Psoas muscle (tissue), 7 donors: ENCODE measurements at regions not wholly inside any gene's neighbourhood (a gene's known extent, or its start where the extent isn't known, plus 50 kb on each side); places are given as distances from the start of the nearest gene placed in this dataset.

Experiments
- ATAC-seq, 4 donors: fragments of 200-7000 bp; cut with Tn5 transposase; one replicate each; pipeline ENCODE4 v1.9.1; 2020; ENCODE audit warnings: moderate library complexity in 3 of 4, mild to moderate bottlenecking in 2 of 4
- DNase-seq, 2 donors: peaks; one replicate each; pipeline ENCODE4 v3.0.0-alpha.2; 2020
- H3K27ac ChIP-seq: fragments of 200-600 bp; one replicate; pipeline ENCODE4 v1.8.0; 2022
- H3K27me3 ChIP-seq, 3 donors: fragments of 200-600 bp in 1 of 3; one replicate each; pipeline versions ENCODE4 v1.6.1 to v1.8.0; 2013 to 2022; ENCODE audit warnings: low read length in 2 of 3, mild to moderate bottlenecking in 2 of 3, moderate library complexity in 1 of 3; ENCODE audit not compliant: insufficient read depth in 3 of 3
- H3K36me3 ChIP-seq, 2 donors: fragments of 200-600 bp in 1 of 2; one replicate each; pipeline versions ENCODE4 v1.6.1 to v1.8.0; 2013 to 2022; ENCODE audit warnings: low read depth in 1 of 2, mild to moderate bottlenecking in 1 of 2, moderate library complexity in 1 of 2; ENCODE audit not compliant: insufficient read depth in 1 of 2
- H3K4me1 ChIP-seq: fragments of 200-600 bp; one replicate; pipeline ENCODE4 v1.8.0; 2022
- H3K4me3 ChIP-seq: fragments of 200-600 bp; one replicate; pipeline ENCODE4 v1.8.0; 2022; ENCODE audit warnings: mild to moderate bottlenecking
- H3K9me3 ChIP-seq: fragments of 200-600 bp; one replicate; pipeline ENCODE4 v1.8.0; 2022
- CTCF ChIP-seq: fragments of 200-600 bp; IDR thresholded peaks from one replicate; pipeline ENCODE4 v1.8.0; 2022; ENCODE audit warnings: antibody characterized with exemption
- WGBS, 3 donors: extraction: QIAGEN DNeasy Blood & Tissue Kit; methylation state at CpG; one replicate each; pipeline versions ENCODE4 v1.1.6 to v1.1.7; 2013; 5-methylcytosine and 5-hydroxymethylcytosine counted together
- intact Hi-C, 2 donors: fragments of 100-400 bp; cut with DNase I; formaldehyde crosslinking; loops; one replicate each; pipeline versions ENCODE4 v1.11.0 to v1.14.2; 2022
- donor health status: healthy with polysubstance abuse.
- donor health status: DM: no; HTN: no; CAD: no; lungs with moderate emphysema.
- donor health status: Bipolar disorder and iron deficiency.
- donor health status: healthy.
- donor health status: DM: yes; HTN: yes; CAD: no.
- donor health status: DM: no; HTN: no; CAD: no.
- donor health status: DM: yes; HTN: yes; CAD: no.

- TF ChIP-seq CTCF, result no peak
- H3K36me3 ChIP-seq, result no peaks in the 10 kb centered on the region
- DNase-seq (no peak), ATAC-seq (no peak)
- no peaks in the 10 kb centered on the region for H3K4me1 ChIP-seq
- H3K4me3 ChIP-seq, result no peak overlapping the region
- H3K9me3 ChIP-seq, result no peaks in the 10 kb centered on the region
- H3K27me3 ChIP-seq, result no peaks in the 10 kb centered on the region
- 82 to 90% (median 89%) methylated on average over 4 of the region's 4 CpGs for WGBS, 3 donors
- no peak overlapping the region for H3K27ac ChIP-seq
- intact Hi-C loops, result no loop called here
These were observed 71.2 kb upstream of the C3orf80 start for GRCh38 chr3:160154033-160154432.

- intact Hi-C loops, result no loop called here
- WGBS, 3 donors, result 61 to 67% (median 63%) methylated on average over 2 of the region's 2 CpGs
These were observed 70.6 kb upstream of the C3orf80 start for GRCh38 chr3:160154596-160154995.

GRCh38 chr3:160157321-160157720, 67.9 kb upstream of the C3orf80 start:
- Histone ChIP-seq H3K4me1 (no peaks in the 10 kb centered on the region), H3K27me3 (no peaks in the 10 kb centered on the region), H3K36me3 (no peaks in the 10 kb centered on the region), H3K4me3 (no peak overlapping the region), H3K9me3 (no peaks in the 10 kb centered on the region), H3K27ac (no peak overlapping the region)
- ATAC-seq (no peak), DNase-seq (no peak)
- 84 to 89% (median 86%) methylated on average over 1 of the region's 1 CpG for WGBS, 3 donors
- intact Hi-C loops, result no loop called here
- TF ChIP-seq CTCF, result no peak

More at GRCh38 chr3:160154596-160154995, 70.6 kb upstream of the C3orf80 start:
- no peak for DNase-seq
- Histone ChIP-seq H3K27ac (no peak overlapping the region), H3K4me3 (no peak overlapping the region), H3K36me3 (no peaks in the 10 kb centered on the region), H3K4me1 (no peaks in the 10 kb centered on the region), H3K27me3 (no peaks in the 10 kb centered on the region), H3K9me3 (no peaks in the 10 kb centered on the region)
- no peak for TF ChIP-seq CTCF
- no peak for ATAC-seq

GRCh38 chr3:160159341-160159740, 65.9 kb upstream of the C3orf80 start:
- H3K36me3 ChIP-seq, result no peaks in the 10 kb centered on the region
- WGBS, 3 donors, result 85 to 91% (median 88%) methylated on average over 2 of the region's 2 CpGs
- H3K4me3 ChIP-seq, result no peak overlapping the region
- ATAC-seq, result no peak
- intact Hi-C loops, result no loop called here
- H3K9me3 ChIP-seq, result no peaks in the 10 kb centered on the region
- no peak overlapping the region for H3K27ac ChIP-seq
- H3K27me3 ChIP-seq, result no peaks in the 10 kb centered on the region
- no peak for TF ChIP-seq CTCF
- DNase-seq, result no peak
- H3K4me1 ChIP-seq, result no peaks in the 10 kb centered on the region

- DNase-seq (no peak), ATAC-seq (no peak)
- intact Hi-C loops, result loop anchor here (5.0 to 10.0 kb wide), 3 partner anchors 182 to 252 kb away; no protein-coding TSS in a partner anchor
- no peaks in the 10 kb centered on the region for H3K9me3 ChIP-seq
- H3K4me3 ChIP-seq, result no peak overlapping the region
- H3K36me3 ChIP-seq, result no peaks in the 10 kb centered on the region
- 83 to 92% (median 85%) methylated on average over 3 of the region's 3 CpGs for WGBS, 3 donors
- TF ChIP-seq CTCF, result no peak
- no peak overlapping the region for H3K27ac ChIP-seq
- no peaks in the 10 kb centered on the region for H3K4me1 ChIP-seq
- H3K27me3 ChIP-seq, result no peaks in the 10 kb centered on the region
These were observed 65.4 kb upstream of the C3orf80 start for GRCh38 chr3:160159806-160160205.
